H9 (cell line): ENCODE measurements at regions not wholly inside any gene's neighbourhood (a gene's known extent, or its start where the extent isn't known, plus 50 kb on each side); places are given as distances from the start of the nearest gene placed in this dataset.
"Not testable (repeated sequence)": the region's sequence is repeated elsewhere in the genome, so short reads cannot be mapped to it uniquely, and the experiment has no call there.

Source experiments
- DNase-seq: peaks from one replicate; pipeline ENCODE4 v3.0.0-alpha.2; 2017
- H2AFZ ChIP-seq: one replicate; pipeline ENCODE4 v1.6.1; 2013; ENCODE audit warnings: mild to moderate bottlenecking, low read length, control low read depth, moderate library complexity
- H2AK5ac ChIP-seq: 2 replicates; pipeline ENCODE4 v1.6.1; 2013; ENCODE audit warnings: low read length, control low read depth, mixed read lengths; ENCODE audit not compliant: insufficient read length
- H2BK120ac ChIP-seq: one replicate; pipeline ENCODE4 v1.6.1; 2013; ENCODE audit warnings: low read depth, mild to moderate bottlenecking, low read length, control low read depth, inconsistent platforms; ENCODE audit not compliant: poor library complexity, severe bottlenecking
- H2BK12ac ChIP-seq: 2 replicates; pipeline ENCODE4 v1.6.1; 2013; ENCODE audit warnings: low read length, control low read depth, mixed read lengths, low read depth; ENCODE audit not compliant: insufficient read length
- H2BK15ac ChIP-seq: 2 replicates; pipeline ENCODE4 v1.6.1; 2013; ENCODE audit warnings: low read depth, low read length, control low read depth
- H2BK20ac ChIP-seq: one replicate; pipeline ENCODE4 v1.6.1; 2013; ENCODE audit warnings: low read depth, mild to moderate bottlenecking, low read length, control low read depth, inconsistent platforms; ENCODE audit not compliant: poor library complexity, severe bottlenecking
- H2BK5ac ChIP-seq: 2 replicates; pipeline ENCODE4 v1.6.1; 2013; ENCODE audit warnings: low read length, control low read depth, mixed read lengths; ENCODE audit not compliant: insufficient read length
- H3K14ac ChIP-seq: 2 replicates; pipeline ENCODE4 v1.6.1; 2013; ENCODE audit warnings: low read length, control low read depth; ENCODE audit not compliant: insufficient read depth
- H3K18ac ChIP-seq: 2 replicates; pipeline ENCODE4 v1.6.1; 2013; ENCODE audit warnings: low read depth, mild to moderate bottlenecking, mixed read lengths, low read length, control low read depth; ENCODE audit not compliant: insufficient read length
- H3K23ac ChIP-seq: 2 replicates; pipeline ENCODE4 v1.6.1; 2013; ENCODE audit warnings: low read length, control low read depth, mixed read lengths, low read depth; ENCODE audit not compliant: insufficient read length
- H3K23me2 ChIP-seq: 2 replicates; pipeline ENCODE4 v1.6.1; 2013; ENCODE audit warnings: low read depth, mild to moderate bottlenecking, mixed read lengths, low read length, control low read depth; ENCODE audit not compliant: insufficient read length, poor library complexity, severe bottlenecking
- H3K27ac ChIP-seq: 2 replicates; pipeline ENCODE4 v1.5.1; 2013; ENCODE audit warnings: low read length, control low read depth, mixed read lengths, low read depth; ENCODE audit not compliant: insufficient read length
- H3K27me3 ChIP-seq: 2 replicates; pipeline ENCODE4 v1.6.1; 2013; ENCODE audit warnings: low read length, control low read depth, inconsistent platforms; ENCODE audit not compliant: insufficient read depth
- H3K4ac ChIP-seq: 2 replicates; pipeline ENCODE4 v1.6.1; 2013; ENCODE audit warnings: low read depth, mild to moderate bottlenecking, control low read depth, inconsistent platforms, low read length, moderate library complexity
- H3K4me1 ChIP-seq: 2 replicates; pipeline ENCODE4 v1.6.1; 2013; ENCODE audit warnings: low read length, control low read depth, inconsistent platforms; ENCODE audit not compliant: insufficient read depth
- H3K4me2 ChIP-seq: 2 replicates; pipeline ENCODE4 v1.6.1; 2013; ENCODE audit warnings: low read length, control low read depth, mixed read lengths; ENCODE audit not compliant: insufficient read length, insufficient read depth
- H3K56ac ChIP-seq: 2 replicates; pipeline ENCODE4 v1.6.1; 2013; ENCODE audit warnings: low read depth, mild to moderate bottlenecking, mixed read lengths, low read length, control low read depth; ENCODE audit not compliant: insufficient read length
- H3K79me1 ChIP-seq: 2 replicates; pipeline ENCODE4 v1.6.1; 2013; ENCODE audit warnings: low read depth, mild to moderate bottlenecking, moderate library complexity, low read length, control low read depth, inconsistent platforms; ENCODE audit not compliant: insufficient read depth, poor library complexity, severe bottlenecking
- H3K79me2 ChIP-seq: 2 replicates; pipeline ENCODE4 v1.6.1; 2013; ENCODE audit warnings: low read length, control low read depth, inconsistent platforms; ENCODE audit not compliant: insufficient read depth
- H3K9ac ChIP-seq: 2 replicates; pipeline ENCODE4 v1.6.1; 2013; ENCODE audit warnings: low read length, control low read depth, mixed read lengths; ENCODE audit not compliant: insufficient read length; ENCODE audit errors: extremely low read depth
- H3K9me3 ChIP-seq: one replicate; pipeline ENCODE4 v1.6.1; 2013; ENCODE audit warnings: low read depth, low read length, inconsistent platforms; ENCODE audit not compliant: control insufficient read depth
- H3T11ph ChIP-seq: one replicate; pipeline ENCODE4 v1.6.1; 2013; ENCODE audit warnings: mild to moderate bottlenecking, low read length, control low read depth, inconsistent platforms
- H4K20me1 ChIP-seq: one replicate; pipeline ENCODE4 v1.6.1; 2013; ENCODE audit not compliant: control insufficient read depth, insufficient read length, insufficient read depth
- H4K5ac ChIP-seq: 2 replicates; pipeline ENCODE4 v1.6.1; 2013; ENCODE audit warnings: low read depth, mild to moderate bottlenecking, mixed read lengths, low read length, control low read depth; ENCODE audit not compliant: insufficient read length
- H4K8ac ChIP-seq: replicated peaks from 2 replicates; pipeline ENCODE4 v1.6.1; 2013; ENCODE audit warnings: low read length, control low read depth, mixed read lengths, low read depth; ENCODE audit not compliant: insufficient read length
- H4K91ac ChIP-seq: 2 replicates; pipeline ENCODE4 v1.6.1; 2013; ENCODE audit warnings: low read depth, mild to moderate bottlenecking, moderate library complexity, mixed read lengths, low read length, control low read depth; ENCODE audit not compliant: insufficient read length
- H3K27ac Mint-ChIP-seq, 3 experiments: 2 replicates in 2 of 3; 3 replicates in 1 of 3; pipeline ENCODE4 v1.8.0; 2020 to 2021; ENCODE audit warnings: mixed read lengths in 3 of 3, mild to moderate bottlenecking in 1 of 3, moderate library complexity in 1 of 3
- H3K27me3 Mint-ChIP-seq: 2 replicates; pipeline ENCODE4 v1.8.0; 2021; ENCODE audit warnings: low read depth, mild to moderate bottlenecking, moderate library complexity, mixed read lengths
- H3K36me3 Mint-ChIP-seq, 3 experiments: 2 replicates in 2 of 3; 3 replicates in 1 of 3; pipeline ENCODE4 v1.8.0; 2020 to 2021; ENCODE audit warnings: low read depth in 3 of 3, mixed read lengths in 3 of 3; ENCODE audit not compliant: insufficient read depth in 1 of 3
- H3K4me1 Mint-ChIP-seq, 2 experiments: 2 replicates each; pipeline ENCODE4 v1.8.0; 2020; ENCODE audit warnings: mixed read lengths in 2 of 2
- H3K4me3 Mint-ChIP-seq, 2 experiments: 2 replicates in 1 of 2; 3 replicates in 1 of 2; pipeline ENCODE4 v1.8.0; 2020 to 2021; ENCODE audit warnings: mild to moderate bottlenecking in 2 of 2, mixed read lengths in 2 of 2, moderate library complexity in 1 of 2
- H3K9me3 Mint-ChIP-seq, 2 experiments: 2 replicates in 1 of 2; 3 replicates in 1 of 2; pipeline ENCODE4 v1.8.0; 2020; ENCODE audit warnings: mild to moderate bottlenecking in 2 of 2, mixed read lengths in 2 of 2, moderate library complexity in 1 of 2
- WGBS: extraction: QIAGEN DNeasy Blood & Tissue Kit; methylation state at CpG from one replicate; pipeline ENCODE4 v1.1.7; 2013; ENCODE audit warnings: missing lambda C conversion rate, low lambda C conversion rate, mixed read lengths; ENCODE audit not compliant: insufficient read length; ENCODE audit errors: extremely low coverage; 5-methylcytosine and 5-hydroxymethylcytosine counted together

DNA sequence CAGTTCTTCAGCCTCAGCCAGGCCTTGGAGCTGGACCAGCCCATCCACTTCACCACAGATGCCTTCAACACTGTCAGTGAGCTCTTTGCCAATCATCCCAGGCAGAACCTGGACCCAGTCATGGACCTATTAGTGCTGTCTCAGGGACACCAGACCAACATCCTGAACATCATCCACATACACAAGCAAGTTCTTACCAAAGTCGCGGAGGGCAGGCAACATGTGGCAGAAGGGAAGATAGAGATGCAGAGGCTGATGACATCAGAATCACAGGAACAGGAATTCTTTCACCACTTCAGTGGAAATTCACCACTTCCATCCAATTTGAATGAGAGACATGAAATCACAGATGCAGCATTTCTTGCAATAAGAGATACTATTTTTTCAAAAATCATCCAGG lies 845.3 kb downstream of the FOXD4L5 start:
- not testable (repeated sequence) for H3K56ac ChIP-seq, DNase-seq, H3K4me1 ChIP-seq, H2BK5ac ChIP-seq, H3K9ac ChIP-seq, H2BK120ac ChIP-seq, H3K4me1 Mint-ChIP-seq, H3K9me3 ChIP-seq, H4K5ac ChIP-seq, H3K36me3 Mint-ChIP-seq, H3K23me2 ChIP-seq, H4K8ac ChIP-seq, H2BK20ac ChIP-seq, H3K9me3 Mint-ChIP-seq, H2AFZ ChIP-seq, H3K14ac ChIP-seq, H3K4me3 Mint-ChIP-seq, H3K4me2 ChIP-seq, H2AK5ac ChIP-seq, H2BK15ac ChIP-seq, H3K27ac Mint-ChIP-seq, H3K79me2 ChIP-seq, H4K91ac ChIP-seq, H3K79me1 ChIP-seq, H4K20me1 ChIP-seq, H3K23ac ChIP-seq, H3K27me3 ChIP-seq, H3K27ac ChIP-seq, H3T11ph ChIP-seq, H2BK12ac ChIP-seq, H3K18ac ChIP-seq, H3K4ac ChIP-seq
- H3K27me3 Mint-ChIP-seq = peaks cover 23% of the 10 kb centered on the region
- no CpG with 5 or more reads among the region's 2 CpGs for WGBS
